GM12865 (cell line): ENCODE measurements at regions not wholly inside any gene's neighbourhood (a gene's known extent, or its start where the extent isn't known, plus 50 kb on each side); places are given as distances from the start of the nearest gene placed in this dataset.

Experiments
- DNase-seq: peaks from one replicate; pipeline ENCODE4 v3.0.0; 2010; ENCODE audit warnings: low read depth
- H3K4me3 ChIP-seq: 2 replicates; pipeline ENCODE4 v1.5.1; 2011; ENCODE audit warnings: mild to moderate bottlenecking, low read depth, low read length, control low read depth
- CTCF ChIP-seq: IDR thresholded peaks from 2 replicates; pipeline ENCODE4 v1.5.1; 2011; ENCODE audit warnings: low read length, control low read depth, low read depth, inconsistent platforms; ENCODE audit not compliant: insufficient read depth; ENCODE audit errors: missing control alignments

GRCh38 chr10:60661637-60662036, 116.6 kb upstream of the CDK1 start:
- no peak for TF ChIP-seq CTCF
- no peak for DNase-seq
- no peak overlapping the region for H3K4me3 ChIP-seq

- no peak for TF ChIP-seq CTCF
- DNase-seq, result no peak
- no peak overlapping the region for H3K4me3 ChIP-seq
These were observed 117.7 kb upstream of the CDK1 start for GRCh38 chr10:60660625-60661024.

- no peak for DNase-seq
- TF ChIP-seq CTCF, result no peak
- no peak overlapping the region for H3K4me3 ChIP-seq
These were observed 123.3 kb upstream of the CDK1 start for GRCh38 chr10:60654813-60655464.

- no peak for TF ChIP-seq CTCF
- peak; percentile 34 for DNase-seq
- H3K4me3 ChIP-seq, result no peak overlapping the region
These were observed 125.7 kb upstream of the CDK1 start for GRCh38 chr10:60652628-60653027.

GRCh38 chr10:60650378-60650800, 127.9 kb upstream of the CDK1 start:
- no peak for DNase-seq
- TF ChIP-seq CTCF, result no peak

GRCh38 chr10:60649485-60650377, 128.5 kb upstream of the CDK1 start:
- no peak overlapping the region for H3K4me3 ChIP-seq
- no peak for TF ChIP-seq CTCF
- DNase-seq, result no peak

More at GRCh38 chr10:60650378-60650800, 127.9 kb upstream of the CDK1 start:
- no peak overlapping the region for H3K4me3 ChIP-seq
